ENCODE measurements at regions not wholly inside any gene's neighbourhood (a gene's known extent, or its start where the extent isn't known, plus 50 kb on each side); places are given as distances from the start of the nearest gene placed in this dataset.

DNA sequence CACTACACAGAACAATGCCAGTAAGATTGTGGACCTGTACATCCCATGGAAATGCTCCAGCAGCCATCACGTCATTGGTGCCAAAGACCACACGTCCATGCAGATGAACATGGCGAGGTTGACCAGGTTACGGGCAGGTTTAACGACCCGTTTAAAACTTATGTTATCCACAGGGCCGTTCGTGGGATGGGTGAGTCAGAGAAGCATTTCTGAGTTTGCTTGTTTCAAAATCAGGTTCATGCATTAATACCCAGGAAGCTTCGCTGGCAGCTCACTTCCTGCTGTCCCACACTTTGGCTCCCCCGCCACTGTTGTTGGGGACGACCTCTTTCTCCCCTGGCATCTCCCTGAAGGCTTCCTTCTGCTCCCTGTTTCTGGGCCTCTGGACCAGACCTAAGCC, 194.1 kb downstream of the USP12 start:
- H3K27ac Mint-ChIP-seq (ENCODE audit: unreplicated experiment) = no peak overlapping the region
- DNase-seq = no peak
- peaks cover 46% of the 10 kb centered on the region for H3K27me3 Mint-ChIP-seq (ENCODE audit: unreplicated experiment)
- no peaks in the 10 kb centered on the region for H3K36me3 Mint-ChIP-seq (ENCODE audit: insufficient read depth, unreplicated experiment)
- no peaks in the 10 kb centered on the region for H3K9me3 Mint-ChIP-seq (ENCODE audit: low read depth, unreplicated experiment)
- H3K4me3 Mint-ChIP-seq (ENCODE audit: low read depth, unreplicated experiment) = no peak overlapping the region
- CTCF ChIA-PET = interaction anchor here (0.7 kb wide), 1 partner anchor 226 kb away, joined by 3 read pairs; no protein-coding TSS in a partner anchor
- H3K4me1 Mint-ChIP-seq (ENCODE audit: low read depth, unreplicated experiment) = peaks cover 8% of the 10 kb centered on the region
- intact Hi-C loops (cut with micrococcal nuclease; ENCODE audit: unreplicated experiment) = no loop called here
- TF ChIP-seq CTCF (IDR thresholded peaks at IDR 0.05; ENCODE audit: unreplicated experiment) = no peak
- BruUV-seq (replicated peaks) = no TSS peak

- intact Hi-C loops (cut with micrococcal nuclease; ENCODE audit: unreplicated experiment) = no loop called here
- Mint-ChIP-seq H3K27me3 (ENCODE audit: unreplicated experiment) (peaks cover 46% of the 10 kb centered on the region), H3K27ac (ENCODE audit: unreplicated experiment) (no peak overlapping the region), H3K9me3 (ENCODE audit: low read depth, unreplicated experiment) (no peaks in the 10 kb centered on the region), H3K4me3 (ENCODE audit: low read depth, unreplicated experiment) (no peak overlapping the region), H3K4me1 (ENCODE audit: low read depth, unreplicated experiment) (peaks cover 10% of the 10 kb centered on the region), H3K36me3 (ENCODE audit: insufficient read depth, unreplicated experiment) (no peaks in the 10 kb centered on the region)
- DNase-seq = no peak
- CTCF ChIA-PET = interaction anchor here (1.3 kb wide), 1 partner anchor 9 kb away, joined by 4 read pairs; no protein-coding TSS in a partner anchor
- BruUV-seq (replicated peaks) = no TSS peak
- TF ChIP-seq CTCF (IDR thresholded peaks at IDR 0.05; ENCODE audit: unreplicated experiment) = no peak
Measured at GRCh38 chr13:26976313-26976712, 195.3 kb downstream of the USP12 start.

GRCh38 chr13:26973946-26974345, 197.7 kb downstream of the USP12 start:
- H3K27ac Mint-ChIP-seq (ENCODE audit: unreplicated experiment) = no peak overlapping the region
- DNase-seq = no peak
- TF ChIP-seq CTCF (IDR thresholded peaks at IDR 0.05; ENCODE audit: unreplicated experiment) = no peak

GRCh38 chr13:26973295-26973694, 198.3 kb downstream of the USP12 start:
- no peaks in the 10 kb centered on the region for H3K9me3 Mint-ChIP-seq (ENCODE audit: low read depth, unreplicated experiment)
- H3K4me3 Mint-ChIP-seq (ENCODE audit: low read depth, unreplicated experiment) = no peak overlapping the region
- H3K27ac Mint-ChIP-seq (ENCODE audit: unreplicated experiment) = no peak overlapping the region
- no peak for DNase-seq
- CTCF ChIA-PET = no interaction called here
- TF ChIP-seq CTCF (IDR thresholded peaks at IDR 0.05; ENCODE audit: unreplicated experiment) = no peak
- no TSS peak for BruUV-seq (replicated peaks)
- no peaks in the 10 kb centered on the region for H3K36me3 Mint-ChIP-seq (ENCODE audit: insufficient read depth, unreplicated experiment)
- intact Hi-C loops (cut with micrococcal nuclease; ENCODE audit: unreplicated experiment) = no loop called here
- H3K27me3 Mint-ChIP-seq (ENCODE audit: unreplicated experiment) = peaks cover 29% of the 10 kb centered on the region
- peaks cover 11% of the 10 kb centered on the region for H3K4me1 Mint-ChIP-seq (ENCODE audit: low read depth, unreplicated experiment)

More at GRCh38 chr13:26973946-26974345, 197.7 kb downstream of the USP12 start:
- CTCF ChIA-PET = interaction anchor here (0.7 kb wide), 1 partner anchor 27 kb away, joined by 3 read pairs; no protein-coding TSS in a partner anchor
- Mint-ChIP-seq H3K9me3 (ENCODE audit: low read depth, unreplicated experiment) (no peaks in the 10 kb centered on the region), H3K36me3 (ENCODE audit: insufficient read depth, unreplicated experiment) (no peaks in the 10 kb centered on the region), H3K27me3 (ENCODE audit: unreplicated experiment) (peaks cover 36% of the 10 kb centered on the region), H3K4me1 (ENCODE audit: low read depth, unreplicated experiment) (peaks cover 10% of the 10 kb centered on the region), H3K4me3 (ENCODE audit: low read depth, unreplicated experiment) (no peak overlapping the region)
- intact Hi-C loops (cut with micrococcal nuclease; ENCODE audit: unreplicated experiment) = no loop called here
- BruUV-seq (replicated peaks) = no TSS peak

Measured in Calu3 (cell line).